GM12891 (cell line): ENCODE measurements at regions not wholly inside any gene's neighbourhood (a gene's known extent, or its start where the extent isn't known, plus 50 kb on each side); places are given as distances from the start of the nearest gene placed in this dataset.

ENCODE experiments used
- DNase-seq: peaks from one replicate; pipeline ENCODE4 v3.0.0; 2011; ENCODE audit warnings: low spot score; ENCODE audit not compliant: insufficient read length
- FAIRE-seq: peaks from 2 replicates; lab custom pipeline; 2011; peaks lifted over from hg19 to GRCh38; lab: Jason Lieb, UNC
- PAX5 ChIP-seq: IDR thresholded peaks from 2 replicates; pipeline ENCODE4 v1.6.1; 2011; ENCODE audit warnings: low read length, moderate library complexity, mild to moderate bottlenecking; ENCODE audit not compliant: insufficient read depth, severe bottlenecking
- POLR2A ChIP-seq: IDR thresholded peaks from 2 replicates; pipeline ENCODE4 v1.6.1; 2011; ENCODE audit warnings: low read depth, low read length, control low read depth
- POLR2AphosphoS5 ChIP-seq: IDR thresholded peaks from 2 replicates; pipeline ENCODE4 v1.6.1; 2011; ENCODE audit warnings: low read depth, low read length, control low read depth
- POU2F2 ChIP-seq: IDR thresholded peaks from 2 replicates; pipeline ENCODE4 v1.6.1; 2011; ENCODE audit warnings: low read depth, mild to moderate bottlenecking, control low read depth, low read length, moderate library complexity
- SPI1 ChIP-seq: IDR thresholded peaks from 2 replicates; pipeline ENCODE4 v1.6.1; 2011; ENCODE audit warnings: low read depth, low read length, control low read depth
- TAF1 ChIP-seq: IDR thresholded peaks from 2 replicates; pipeline ENCODE4 v1.6.1; 2011; ENCODE audit warnings: low read depth, low read length, control low read depth

DNA sequence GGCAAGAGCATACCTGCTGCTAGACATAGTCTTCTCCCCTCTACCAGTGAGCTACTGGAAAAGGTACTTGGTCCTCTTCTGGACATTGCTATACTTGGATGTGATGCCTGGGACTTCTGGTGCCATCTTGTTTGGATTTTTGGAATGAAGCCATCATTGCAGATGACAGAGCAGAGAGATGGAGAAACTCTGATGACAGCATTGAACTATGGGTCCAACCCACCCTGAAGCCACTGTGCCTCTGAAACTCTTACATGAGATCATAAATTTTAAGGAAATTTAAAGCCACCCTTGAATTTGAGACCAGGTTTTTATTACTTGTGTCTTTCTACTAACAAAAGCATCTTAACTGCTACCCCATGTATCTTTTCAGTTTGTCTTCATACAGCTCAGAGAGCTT is 151.1 kb upstream of the SMIM23 start:
- DNase-seq (no peak), FAIRE-seq (no peak)
- no peak for TF ChIP-seq PAX5
- TF ChIP-seq TAF1, result no peak
- TF ChIP-seq POLR2AphosphoS5, result no peak
- no peak for TF ChIP-seq POLR2A
- no peak for TF ChIP-seq SPI1
- TF ChIP-seq POU2F2, result no peak

DNA sequence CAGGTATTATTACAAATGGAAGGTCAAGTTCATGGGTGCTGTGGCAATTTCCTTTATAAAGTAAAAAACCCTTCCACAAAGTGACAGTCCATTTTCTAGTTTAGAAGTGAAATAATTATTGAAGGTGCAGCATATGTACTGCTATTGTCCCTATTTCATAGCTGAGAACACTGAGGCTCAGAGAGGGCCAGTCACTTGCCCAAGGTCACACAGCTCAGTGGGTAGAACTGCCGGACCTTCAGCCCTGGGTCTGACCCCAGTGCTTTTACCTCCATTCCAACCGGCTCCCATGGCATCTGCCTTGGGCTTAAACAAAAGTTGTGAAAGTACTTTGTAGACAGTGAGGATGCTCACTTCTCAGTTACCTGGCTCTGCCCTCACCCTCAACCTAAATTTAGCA is 150.6 kb upstream of the SMIM23 start:
- FAIRE-seq, result no peak
- TF ChIP-seq POLR2AphosphoS5, result no peak
- TF ChIP-seq PAX5, result no peak
- no peak for DNase-seq

DNA sequence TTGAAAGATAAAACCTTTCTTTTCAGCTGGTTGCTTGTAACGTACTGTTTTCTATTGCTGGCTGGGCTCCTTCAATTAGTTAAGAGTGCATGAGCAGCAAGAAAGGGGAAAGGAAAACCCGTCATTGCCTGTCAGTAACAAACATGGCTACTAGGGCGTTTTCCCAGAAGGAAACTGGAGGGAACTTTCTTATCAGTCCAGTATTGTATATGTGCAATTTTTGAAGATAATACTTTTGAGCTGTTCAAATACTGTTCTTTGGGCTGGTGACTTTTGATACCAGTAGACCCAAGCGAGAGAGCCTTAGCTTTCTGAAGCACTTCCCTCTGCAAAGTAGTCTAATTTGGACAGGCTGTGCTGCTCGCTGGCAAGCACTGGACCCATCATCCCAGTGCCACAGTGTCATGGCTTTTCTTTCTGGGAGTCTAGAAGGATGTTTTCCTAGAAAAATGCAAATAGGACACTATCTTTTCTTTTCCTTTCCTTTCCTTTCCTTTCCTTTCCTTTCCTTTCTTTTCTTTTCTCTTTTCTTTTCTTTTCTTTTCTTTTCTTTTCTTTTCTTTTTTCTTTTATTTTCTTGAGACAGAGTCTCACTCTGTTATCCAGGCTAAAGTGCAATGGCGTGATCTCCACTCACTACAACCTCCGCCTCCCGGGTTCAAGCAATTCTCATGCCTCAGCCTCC is 149.9 kb upstream of the SMIM23 start:
- FAIRE-seq (no peak), DNase-seq (no peak)
- TF ChIP-seq POLR2AphosphoS5 (no peak), SPI1 (no peak), TAF1 (no peak), POU2F2 (no peak)

DNA sequence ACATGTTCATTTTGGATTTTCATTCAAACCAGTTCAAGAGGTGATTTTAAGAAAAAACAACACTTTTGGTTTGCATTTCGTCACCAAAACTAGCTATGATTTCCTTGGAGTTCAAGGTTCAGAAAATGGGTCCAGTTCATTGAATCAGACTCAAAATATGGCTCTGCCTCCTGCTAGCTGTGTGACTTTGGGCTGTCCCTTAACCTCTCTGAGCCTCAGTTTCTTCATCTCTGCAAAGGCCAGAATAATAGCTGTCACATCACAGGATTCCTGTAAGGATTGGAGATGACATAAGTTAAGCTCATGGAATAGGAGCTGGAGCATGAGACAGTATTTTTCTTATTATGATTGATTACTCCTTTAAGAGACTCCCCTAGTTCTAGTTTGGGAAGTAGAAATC is 147.8 kb upstream of the SMIM23 start:
- FAIRE-seq, result no peak

DNA sequence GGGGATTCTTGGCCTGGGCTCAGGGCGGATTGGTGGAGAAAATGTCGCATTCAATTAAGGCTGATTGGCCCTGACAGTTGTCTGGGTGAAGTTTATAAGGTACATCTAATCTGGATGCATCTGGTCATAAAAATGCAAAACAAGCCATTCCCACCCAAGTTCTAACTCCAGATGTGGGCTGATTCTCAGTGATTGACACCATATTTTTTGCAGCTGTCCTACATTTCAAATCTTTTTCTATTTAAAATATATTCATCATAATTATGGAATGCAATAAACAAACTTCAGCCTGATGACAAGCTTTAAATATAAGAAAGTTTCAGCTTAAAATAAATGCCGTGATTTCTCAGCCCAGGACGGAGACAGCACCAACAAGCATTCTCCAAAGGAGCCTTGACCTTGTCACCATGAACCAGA is 146.4 kb upstream of the SMIM23 start:
- DNase-seq (no peak), FAIRE-seq (no peak)
- no peak for TF ChIP-seq POU2F2
- no peak for TF ChIP-seq POLR2AphosphoS5
- no peak for TF ChIP-seq PAX5
- TF ChIP-seq TAF1, result no peak
- no peak for TF ChIP-seq POLR2A
- no peak for TF ChIP-seq SPI1

More for the DNA sequence above, 147.8 kb upstream of the SMIM23 start:
- TF ChIP-seq POLR2AphosphoS5, result no peak
- no peak for TF ChIP-seq POLR2A
- no peak for TF ChIP-seq TAF1
- no peak for TF ChIP-seq SPI1
- no peak for TF ChIP-seq POU2F2
- no peak for TF ChIP-seq PAX5
- DNase-seq, result no peak

DNA sequence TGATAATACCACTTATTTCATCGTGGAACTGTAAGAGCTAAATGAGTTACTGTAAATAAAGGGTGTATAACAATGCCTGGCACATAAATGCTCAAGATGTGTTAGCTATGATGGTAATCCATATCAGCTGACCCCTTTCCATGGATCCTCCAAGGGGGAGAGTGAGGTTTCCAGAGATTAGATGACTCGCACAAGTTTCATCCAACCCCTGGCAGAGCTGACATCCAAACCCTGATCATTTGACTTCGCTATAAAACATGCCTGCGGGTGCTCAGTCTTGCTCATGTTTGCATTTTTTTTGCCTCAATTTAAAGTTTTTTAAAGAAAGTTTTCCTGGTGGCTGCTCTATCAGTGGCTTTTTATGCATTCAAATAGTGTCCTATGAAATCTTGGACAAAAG is 145.7 kb upstream of the SMIM23 start:
- no peak for TF ChIP-seq POLR2A
- no peak for TF ChIP-seq SPI1
- no peak for TF ChIP-seq POLR2AphosphoS5
- TF ChIP-seq TAF1, result no peak
- no peak for TF ChIP-seq POU2F2
- no peak for TF ChIP-seq PAX5
- FAIRE-seq, result no peak
- DNase-seq, result no peak

DNA sequence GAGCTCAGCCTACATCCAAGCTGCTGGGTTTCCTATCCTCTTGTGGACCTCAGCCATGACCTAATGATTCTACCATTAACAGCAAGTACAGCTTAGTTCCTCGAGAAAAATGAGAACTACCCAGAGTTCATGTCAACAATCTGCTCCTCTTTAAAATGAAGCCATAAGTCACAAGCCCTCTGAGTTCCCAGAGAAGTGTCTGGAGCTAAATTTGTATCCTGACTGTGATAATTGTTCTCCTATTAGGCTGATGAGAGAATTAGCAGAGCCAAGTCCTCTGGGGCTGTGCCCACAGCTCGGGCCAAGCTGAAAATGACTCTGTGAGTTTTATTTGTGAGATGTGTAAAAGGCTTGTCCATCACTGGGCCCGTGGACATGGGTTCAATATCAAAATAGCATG is 145.1 kb upstream of the SMIM23 start:
- FAIRE-seq (no peak), DNase-seq (no peak)
- TF ChIP-seq SPI1 (no peak), POU2F2 (no peak), POLR2AphosphoS5 (no peak), TAF1 (no peak), POLR2A (no peak), PAX5 (no peak)

DNA sequence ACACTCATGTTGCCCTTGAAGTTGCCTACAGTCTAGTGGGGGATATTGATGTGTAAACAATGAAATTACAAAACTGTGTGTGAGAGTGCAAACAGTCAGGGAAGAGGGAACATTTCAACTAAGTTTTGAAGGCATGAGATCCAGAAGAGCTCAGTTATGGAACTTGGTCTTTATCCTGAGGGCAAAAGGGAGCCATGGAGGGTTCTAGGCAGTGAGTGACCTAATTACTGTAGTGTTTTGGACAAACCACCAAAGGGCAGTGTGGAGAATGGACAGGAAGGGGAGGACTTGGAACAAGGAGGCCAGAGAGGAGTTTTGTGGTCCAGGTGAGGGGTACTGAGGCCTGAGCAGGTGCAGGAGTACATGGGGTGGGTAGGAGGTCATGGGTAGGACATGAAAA is 143.7 kb upstream of the SMIM23 start:
- DNase-seq, result no peak
- FAIRE-seq, result no peak
- TF ChIP-seq POU2F2, result no peak
- TF ChIP-seq POLR2A, result no peak
- no peak for TF ChIP-seq SPI1
- no peak for TF ChIP-seq POLR2AphosphoS5
- no peak for TF ChIP-seq PAX5
- TF ChIP-seq TAF1, result no peak

DNA sequence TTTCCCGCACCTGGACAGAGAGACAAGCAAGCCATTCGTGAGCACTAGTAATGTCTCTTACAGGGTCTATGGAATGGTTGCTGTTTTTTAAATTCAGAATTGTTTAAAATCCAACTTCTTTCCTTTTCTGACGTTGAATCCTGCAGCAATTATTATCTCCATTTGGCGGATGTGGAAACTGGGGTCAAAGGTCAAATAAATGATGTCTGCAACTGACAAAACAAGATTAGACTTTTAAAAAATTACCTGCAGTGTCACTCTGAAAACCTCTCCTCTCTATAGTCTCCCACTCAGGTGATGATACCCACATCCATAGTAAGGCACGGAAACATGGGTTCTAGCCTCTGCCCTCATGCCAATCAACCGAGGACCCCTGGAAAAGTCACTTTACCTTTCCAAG is 142.7 kb upstream of the SMIM23 start:
- FAIRE-seq (no peak), DNase-seq (no peak)
- no peak for TF ChIP-seq SPI1
- no peak for TF ChIP-seq PAX5
- TF ChIP-seq POLR2A, result no peak
- no peak for TF ChIP-seq POLR2AphosphoS5
- TF ChIP-seq TAF1, result no peak
- no peak for TF ChIP-seq POU2F2

DNA sequence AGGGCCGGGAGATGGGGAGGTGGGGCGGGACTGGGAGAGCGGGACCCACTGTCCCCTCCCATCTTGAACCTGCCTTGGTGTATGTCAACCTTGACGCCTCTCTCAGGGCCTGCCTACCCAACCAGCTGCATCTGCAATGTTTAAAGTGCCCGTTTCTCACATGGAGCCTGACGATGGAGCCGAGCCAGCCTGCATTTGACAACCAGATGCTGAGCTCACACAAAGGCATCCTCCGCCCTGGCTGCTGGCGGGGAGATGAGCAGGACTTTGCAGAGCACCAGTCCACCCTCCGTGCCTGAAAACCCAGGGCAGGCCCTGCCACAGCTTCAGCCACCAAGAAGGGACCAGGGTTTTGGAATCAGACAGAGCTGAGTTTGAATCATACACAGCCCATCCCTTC is 141.1 kb upstream of the SMIM23 start:
- TF ChIP-seq SPI1, result no peak
- TF ChIP-seq POU2F2, result no peak
- TF ChIP-seq TAF1, result no peak
- TF ChIP-seq POLR2AphosphoS5, result no peak
- no peak for TF ChIP-seq POLR2A
- no peak for TF ChIP-seq PAX5
- no peak for DNase-seq
- FAIRE-seq, result no peak
